GM23338 (cell line): ENCODE measurements at regions not wholly inside any gene's neighbourhood (a gene's known extent, or its start where the extent isn't known, plus 50 kb on each side); places are given as distances from the start of the nearest gene placed in this dataset.

Experiments used
- ATAC-seq: fragments of 200-7000 bp; cut with Tn5 transposase; 3 replicates; pipeline ENCODE4 v1.9.1; 2020
- DNase-seq: peaks from one replicate; pipeline ENCODE4 v3.0.0-alpha.2; 2015; ENCODE audit warnings: low spot score
- H2AFZ ChIP-seq: fragments of 200-600 bp; sonication (generic); 2 replicates; pipeline ENCODE4 v1.8.0; 2016; ENCODE audit warnings: antibody characterized with exemption, mild to moderate bottlenecking, moderate library complexity
- H3F3A ChIP-seq: fragments of 200-600 bp; sonication (generic); replicated peaks from 2 replicates; pipeline ENCODE4 v1.8.0; 2017; ENCODE audit warnings: antibody characterized with exemption, mixed run types, low read depth
- H3K27ac ChIP-seq: fragments of 200-600 bp; sonication (generic); 2 replicates; pipeline ENCODE4 v1.6.1; 2016; ENCODE audit warnings: low read depth
- H3K27me3 ChIP-seq: fragments of 200-600 bp; sonication (generic); 2 replicates; pipeline ENCODE4 v1.8.0; 2016; ENCODE audit warnings: mild to moderate bottlenecking, mixed run types, moderate library complexity; ENCODE audit not compliant: insufficient read depth
- H3K36me3 ChIP-seq: fragments of 200-600 bp; sonication (generic); 2 replicates; pipeline ENCODE4 v1.8.0; 2016; ENCODE audit warnings: mild to moderate bottlenecking; ENCODE audit not compliant: insufficient read depth
- H3K4me1 ChIP-seq: fragments of 200-600 bp; sonication (generic); 2 replicates; pipeline ENCODE4 v1.8.0; 2016; ENCODE audit warnings: mild to moderate bottlenecking, moderate library complexity; ENCODE audit not compliant: insufficient read depth
- H3K4me2 ChIP-seq: fragments of 200-600 bp; sonication (generic); 2 replicates; pipeline ENCODE4 v1.7.1; 2017; ENCODE audit warnings: mixed run types
- H3K4me3 ChIP-seq: fragments of 200-600 bp; sonication (generic); 2 replicates; pipeline ENCODE4 v1.6.1; 2016; ENCODE audit warnings: mixed run types
- H3K79me2 ChIP-seq: fragments of 200-600 bp; sonication (generic); replicated peaks from 2 replicates; pipeline ENCODE4 v1.8.0; 2017; ENCODE audit warnings: mild to moderate bottlenecking; ENCODE audit not compliant: insufficient read depth
- H3K9me2 ChIP-seq: fragments of 200-600 bp; sonication (generic); 2 replicates; pipeline ENCODE4 v1.8.0; 2017; ENCODE audit not compliant: insufficient read depth
- H4K20me1 ChIP-seq: fragments of 200-600 bp; sonication (generic); replicated peaks from 2 replicates; pipeline ENCODE4 v1.8.0; 2017; ENCODE audit warnings: mild to moderate bottlenecking; ENCODE audit not compliant: insufficient read depth
- H3K27ac Mint-ChIP-seq: 2 replicates; pipeline ENCODE4 v1.8.0; 2020; ENCODE audit warnings: inconsistent platforms, mild to moderate bottlenecking, moderate library complexity, mixed read lengths
- H3K27me3 Mint-ChIP-seq: 3 replicates; pipeline ENCODE4 v1.8.0; 2022; ENCODE audit warnings: low read depth, mild to moderate bottlenecking, moderate library complexity, mixed read lengths, inconsistent platforms; ENCODE audit not compliant: insufficient read depth, poor library complexity
- H3K36me3 Mint-ChIP-seq: 3 replicates; pipeline ENCODE4 v1.8.0; 2021; ENCODE audit warnings: low read depth, mild to moderate bottlenecking, inconsistent platforms, moderate library complexity, mixed read lengths
- H3K4me1 Mint-ChIP-seq: 3 replicates; pipeline ENCODE4 v1.8.0; 2020; ENCODE audit warnings: mild to moderate bottlenecking, inconsistent platforms, mixed read lengths
- H3K4me3 Mint-ChIP-seq: 3 replicates; pipeline ENCODE4 v1.8.0; 2021; ENCODE audit warnings: moderate library complexity, mild to moderate bottlenecking, inconsistent platforms, mixed read lengths
- H3K9me3 Mint-ChIP-seq: 3 replicates; pipeline ENCODE4 v1.8.0; 2020; ENCODE audit warnings: moderate library complexity, mild to moderate bottlenecking, inconsistent platforms, mixed read lengths
- CREB1 ChIP-seq: fragments of 250-450 bp; sonication (Bioruptor Pico); IDR thresholded peaks from 2 replicates; pipeline ENCODE4 v1.5.0; 2020; ENCODE audit warnings: low read depth, mild to moderate bottlenecking, moderate library complexity
- ETS1 ChIP-seq: IDR thresholded peaks from 2 replicates; pipeline ENCODE4 v1.6.1; 2016; ENCODE audit warnings: antibody characterized with exemption
- EZH2 ChIP-seq: fragments of 200-600 bp; sonication (generic); IDR thresholded peaks from one replicate; pipeline ENCODE4 v1.8.0; 2017; ENCODE audit warnings: antibody characterized with exemption, mild to moderate bottlenecking, low read depth; ENCODE audit not compliant: unreplicated experiment
- STAT1 ChIP-seq: IDR thresholded peaks from one replicate; pipeline ENCODE4 v1.6.1; 2016; ENCODE audit warnings: antibody characterized with exemption; ENCODE audit not compliant: unreplicated experiment
- TF ChIP-seq, protein P1 (sequence below): fragments of 250-450 bp; sonication (Bioruptor Pico); IDR thresholded peaks from 2 replicates; pipeline ENCODE4 v1.5.0; 2020; ENCODE audit warnings: mild to moderate bottlenecking, moderate library complexity

- TF ChIP-seq, protein P1, sequence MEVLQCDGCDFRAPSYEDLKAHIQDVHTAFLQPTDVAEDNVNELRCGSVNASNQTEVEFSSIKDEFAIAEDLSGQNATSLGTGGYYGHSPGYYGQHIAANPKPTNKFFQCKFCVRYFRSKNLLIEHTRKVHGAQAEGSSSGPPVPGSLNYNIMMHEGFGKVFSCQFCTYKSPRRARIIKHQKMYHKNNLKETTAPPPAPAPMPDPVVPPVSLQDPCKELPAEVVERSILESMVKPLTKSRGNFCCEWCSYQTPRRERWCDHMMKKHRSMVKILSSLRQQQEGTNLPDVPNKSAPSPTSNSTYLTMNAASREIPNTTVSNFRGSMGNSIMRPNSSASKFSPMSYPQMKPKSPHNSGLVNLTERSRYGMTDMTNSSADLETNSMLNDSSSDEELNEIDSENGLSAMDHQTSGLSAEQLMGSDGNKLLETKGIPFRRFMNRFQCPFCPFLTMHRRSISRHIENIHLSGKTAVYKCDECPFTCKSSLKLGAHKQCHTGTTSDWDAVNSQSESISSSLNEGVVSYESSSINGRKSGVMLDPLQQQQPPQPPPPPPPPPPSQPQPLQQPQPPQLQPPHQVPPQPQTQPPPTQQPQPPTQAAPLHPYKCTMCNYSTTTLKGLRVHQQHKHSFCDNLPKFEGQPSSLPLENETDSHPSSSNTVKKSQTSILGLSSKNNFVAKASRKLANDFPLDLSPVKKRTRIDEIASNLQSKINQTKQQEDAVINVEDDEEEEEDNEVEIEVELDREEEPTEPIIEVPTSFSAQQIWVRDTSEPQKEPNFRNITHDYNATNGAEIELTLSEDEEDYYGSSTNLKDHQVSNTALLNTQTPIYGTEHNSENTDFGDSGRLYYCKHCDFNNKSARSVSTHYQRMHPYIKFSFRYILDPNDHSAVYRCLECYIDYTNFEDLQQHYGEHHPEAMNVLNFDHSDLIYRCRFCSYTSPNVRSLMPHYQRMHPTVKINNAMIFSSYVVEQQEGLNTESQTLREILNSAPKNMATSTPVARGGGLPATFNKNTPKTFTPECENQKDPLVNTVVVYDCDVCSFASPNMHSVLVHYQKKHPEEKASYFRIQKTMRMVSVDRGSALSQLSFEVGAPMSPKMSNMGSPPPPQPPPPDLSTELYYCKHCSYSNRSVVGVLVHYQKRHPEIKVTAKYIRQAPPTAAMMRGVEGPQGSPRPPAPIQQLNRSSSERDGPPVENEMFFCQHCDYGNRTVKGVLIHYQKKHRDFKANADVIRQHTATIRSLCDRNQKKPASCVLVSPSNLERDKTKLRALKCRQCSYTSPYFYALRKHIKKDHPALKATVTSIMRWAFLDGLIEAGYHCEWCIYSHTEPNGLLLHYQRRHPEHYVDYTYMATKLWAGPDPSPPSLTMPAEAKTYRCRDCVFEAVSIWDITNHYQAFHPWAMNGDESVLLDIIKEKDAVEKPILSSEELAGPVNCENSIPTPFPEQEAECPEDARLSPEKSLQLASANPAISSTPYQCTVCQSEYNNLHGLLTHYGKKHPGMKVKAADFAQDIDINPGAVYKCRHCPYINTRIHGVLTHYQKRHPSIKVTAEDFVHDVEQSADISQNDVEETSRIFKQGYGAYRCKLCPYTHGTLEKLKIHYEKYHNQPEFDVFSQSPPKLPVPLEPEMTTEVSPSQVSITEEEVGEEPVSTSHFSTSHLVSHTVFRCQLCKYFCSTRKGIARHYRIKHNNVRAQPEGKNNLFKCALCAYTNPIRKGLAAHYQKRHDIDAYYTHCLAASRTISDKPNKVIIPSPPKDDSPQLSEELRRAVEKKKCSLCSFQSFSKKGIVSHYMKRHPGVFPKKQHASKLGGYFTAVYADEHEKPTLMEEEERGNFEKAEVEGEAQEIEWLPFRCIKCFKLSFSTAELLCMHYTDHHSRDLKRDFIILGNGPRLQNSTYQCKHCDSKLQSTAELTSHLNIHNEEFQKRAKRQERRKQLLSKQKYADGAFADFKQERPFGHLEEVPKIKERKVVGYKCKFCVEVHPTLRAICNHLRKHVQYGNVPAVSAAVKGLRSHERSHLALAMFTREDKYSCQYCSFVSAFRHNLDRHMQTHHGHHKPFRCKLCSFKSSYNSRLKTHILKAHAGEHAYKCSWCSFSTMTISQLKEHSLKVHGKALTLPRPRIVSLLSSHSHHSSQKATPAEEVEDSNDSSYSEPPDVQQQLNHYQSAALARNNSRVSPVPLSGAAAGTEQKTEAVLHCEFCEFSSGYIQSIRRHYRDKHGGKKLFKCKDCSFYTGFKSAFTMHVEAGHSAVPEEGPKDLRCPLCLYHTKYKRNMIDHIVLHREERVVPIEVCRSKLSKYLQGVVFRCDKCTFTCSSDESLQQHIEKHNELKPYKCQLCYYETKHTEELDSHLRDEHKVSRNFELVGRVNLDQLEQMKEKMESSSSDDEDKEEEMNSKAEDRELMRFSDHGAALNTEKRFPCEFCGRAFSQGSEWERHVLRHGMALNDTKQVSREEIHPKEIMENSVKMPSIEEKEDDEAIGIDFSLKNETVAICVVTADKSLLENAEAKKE (CRISPR knock-in tag), result no peak
- no peak for TF ChIP-seq EZH2
- no peak for TF ChIP-seq STAT1
Observed at GRCh38 chr2:234583331-234583730, 86.5 kb upstream of the ARL4C start (continued).

- no peak overlapping the region for H3K4me3 Mint-ChIP-seq
- no peak for ATAC-seq
- Histone ChIP-seq H3K4me1 (peaks cover 26% of the 10 kb centered on the region), H3K4me2 (no peak overlapping the region), H3F3A (no peaks in the 10 kb centered on the region), H3K79me2 (no peaks in the 10 kb centered on the region), H3K9me2 (peaks cover 7% of the 10 kb centered on the region), H3K27me3 (no peaks in the 10 kb centered on the region), H3K4me3 (no peak overlapping the region), H3K36me3 (no peaks in the 10 kb centered on the region), H2AFZ (no peak overlapping the region), H4K20me1 (no peaks in the 10 kb centered on the region), H3K27ac (no peak overlapping the region)
- no peaks in the 10 kb centered on the region for H3K36me3 Mint-ChIP-seq
- TF ChIP-seq CREB1 (CRISPR knock-in tag) (no peak), ETS1 (no peak)
- H3K9me3 Mint-ChIP-seq, result no peaks in the 10 kb centered on the region
- H3K4me1 Mint-ChIP-seq, result peaks cover 26% of the 10 kb centered on the region
- peaks cover 5% of the 10 kb centered on the region for H3K27me3 Mint-ChIP-seq
- no peak overlapping the region for H3K27ac Mint-ChIP-seq
- DNase-seq, result no peak
Observed at GRCh38 chr2:234580686-234581085, 83.8 kb upstream of the ARL4C start.
